Fibroblast of lung (primary cell): ENCODE measurements at regions not wholly inside any gene's neighbourhood (a gene's known extent, or its start where the extent isn't known, plus 50 kb on each side); places are given as distances from the start of the nearest gene placed in this dataset.

Experiments used
- DNase-seq, 2 donors: peaks; one replicate each; pipeline versions ENCODE4 v3.0.0 to v3.0.0-alpha.2; 2010; ENCODE audit warnings: low read depth in 2 of 2
- H2AFZ ChIP-seq: 2 replicates; pipeline ENCODE4 v1.5.1; 2012; ENCODE audit warnings: low read length, control low read depth, inconsistent platforms
- H3K27ac ChIP-seq: 2 replicates; pipeline ENCODE4 v1.5.1; 2011; ENCODE audit warnings: low read length, control low read depth; ENCODE audit not compliant: insufficient read depth
- H3K27me3 ChIP-seq: 2 replicates; pipeline ENCODE4 v1.5.1; 2011; ENCODE audit warnings: mild to moderate bottlenecking, low read length; ENCODE audit not compliant: control insufficient read depth, insufficient read depth
- H3K36me3 ChIP-seq: 2 replicates; pipeline ENCODE4 v1.5.1; 2011; ENCODE audit warnings: low read length; ENCODE audit not compliant: control insufficient read depth, insufficient read depth
- H3K4me1 ChIP-seq: 2 replicates; pipeline ENCODE4 v1.5.1; 2011; ENCODE audit warnings: low read length; ENCODE audit not compliant: control insufficient read depth, insufficient read depth; ENCODE audit errors: extremely low read depth
- H3K4me2 ChIP-seq: 2 replicates; pipeline ENCODE4 v1.5.1; 2011; ENCODE audit warnings: low read length, control low read depth; ENCODE audit not compliant: insufficient read depth; ENCODE audit errors: extremely low read depth
- H3K4me3 ChIP-seq, 4 experiments: fragments of 200-600 bp in 1 of 4; sonication (generic) in 1 of 4; replicated peaks in 1 of 4; 2 replicates each; pipeline ENCODE4 v1.5.1; 2011 to 2016; ENCODE audit warnings: low read length in 4 of 4, low read depth in 3 of 4, mild to moderate bottlenecking in 3 of 4, control low read depth in 2 of 4, inconsistent platforms in 1 of 4, mixed read lengths in 1 of 4; ENCODE audit not compliant: insufficient read depth in 1 of 4; ENCODE audit errors: control extremely low read depth in 1 of 4
- H3K79me2 ChIP-seq: 2 replicates; pipeline ENCODE4 v1.5.1; 2012; ENCODE audit warnings: mild to moderate bottlenecking, low read length, inconsistent platforms; ENCODE audit not compliant: control insufficient read depth, insufficient read depth
- H3K9ac ChIP-seq: 2 replicates; pipeline ENCODE4 v1.5.1; 2011; ENCODE audit warnings: mild to moderate bottlenecking, low read length, control low read depth; ENCODE audit not compliant: insufficient read depth
- H3K9me3 ChIP-seq: 2 replicates; pipeline ENCODE4 v1.5.1; 2012; ENCODE audit warnings: low read depth, low read length; ENCODE audit not compliant: control insufficient read depth, insufficient read depth
- H4K20me1 ChIP-seq: 2 replicates; pipeline ENCODE4 v1.5.1; 2011; ENCODE audit warnings: low read length; ENCODE audit not compliant: control insufficient read depth, insufficient read depth; ENCODE audit errors: extremely low read depth
- CTCF ChIP-seq, 2 donors: IDR thresholded peaks in 1 of 2; conservative IDR thresholded peaks in 1 of 2; 1 replicate in 1 of 2; 2 replicates in 1 of 2; pipeline ENCODE4 v1.5.1; 2011 to 2012; ENCODE audit warnings: low read length in 2 of 2, control low read depth in 1 of 2, inconsistent platforms in 1 of 2, low read depth in 1 of 2, mild to moderate bottlenecking in 1 of 2
- EZH2 ChIP-seq: IDR thresholded peaks from 2 replicates; pipeline ENCODE4 v1.5.1; 2012; ENCODE audit warnings: low read length, control low read depth, mild to moderate bottlenecking; ENCODE audit errors: missing control alignments

GRCh38 chr11:112597286-112597790 is 336.7 kb upstream of the PLET1 start:
- no peak for TF ChIP-seq CTCF (conservative IDR thresholded peaks at IDR 0.05 in 1 of 2, IDR thresholded peaks at IDR 0.05 in 1 of 2; ENCODE audit: low read depth in 1 of 2, low read length in 2 of 2)
- no peak for TF ChIP-seq EZH2
- Histone ChIP-seq H3K4me1 (no peaks in the 10 kb centered on the region), H3K36me3 (no peaks in the 10 kb centered on the region), H3K9ac (no peak overlapping the region), H3K4me2 (no peak overlapping the region), H3K79me2 (no peaks in the 10 kb centered on the region), H3K9me3 (no peaks in the 10 kb centered on the region), H3K27me3 (no peaks in the 10 kb centered on the region), H4K20me1 (no peaks in the 10 kb centered on the region), H3K27ac (no peak overlapping the region), H2AFZ (no peak overlapping the region), H3K4me3 (no peak overlapping the region)
- no peak for DNase-seq

GRCh38 chr11:112599265-112599664 is 338.6 kb upstream of the PLET1 start:
- no peak for DNase-seq

GRCh38 chr11:112599856-112600533 is 339.3 kb upstream of the PLET1 start:
- Histone ChIP-seq H3K4me3 (no peak overlapping the region), H3K9ac (no peak overlapping the region), H3K27me3 (no peaks in the 10 kb centered on the region), H3K27ac (no peak overlapping the region), H3K4me1 (no peaks in the 10 kb centered on the region), H3K4me2 (no peak overlapping the region), H3K79me2 (no peaks in the 10 kb centered on the region), H4K20me1 (no peaks in the 10 kb centered on the region), H3K36me3 (no peaks in the 10 kb centered on the region), H2AFZ (no peak overlapping the region), H3K9me3 (no peaks in the 10 kb centered on the region)
- TF ChIP-seq EZH2 = no peak
- TF ChIP-seq CTCF (conservative IDR thresholded peaks at IDR 0.05 in 1 of 2, IDR thresholded peaks at IDR 0.05 in 1 of 2; ENCODE audit: low read depth in 1 of 2, low read length in 2 of 2) = no peak
- DNase-seq = no peak

More at GRCh38 chr11:112599265-112599664, 338.6 kb upstream of the PLET1 start:
- Histone ChIP-seq H3K4me3 (no peak overlapping the region), H3K4me2 (no peak overlapping the region), H3K27ac (no peak overlapping the region), H4K20me1 (no peaks in the 10 kb centered on the region), H2AFZ (no peak overlapping the region), H3K9ac (no peak overlapping the region), H3K27me3 (no peaks in the 10 kb centered on the region), H3K9me3 (no peaks in the 10 kb centered on the region), H3K79me2 (no peaks in the 10 kb centered on the region), H3K4me1 (no peaks in the 10 kb centered on the region), H3K36me3 (no peaks in the 10 kb centered on the region)
- TF ChIP-seq CTCF (conservative IDR thresholded peaks at IDR 0.05 in 1 of 2, IDR thresholded peaks at IDR 0.05 in 1 of 2; ENCODE audit: low read depth in 1 of 2, low read length in 2 of 2) (no peak), EZH2 (no peak)
